ENCODE measurements at regions not wholly inside any gene's neighbourhood (a gene's known extent, or its start where the extent isn't known, plus 50 kb on each side); places are given as distances from the start of the nearest gene placed in this dataset.

GRCh38 chr2:153197402-153198386, 280.9 kb downstream of the RPRM start:
- Histone ChIP-seq H3K27ac (ENCODE audit: low read depth in 2 of 2, low read length in 1 of 2) (no peak overlapping the region), H3K9ac (no peak overlapping the region), H3K9me2 (no peaks in the 10 kb centered on the region), H3K27me3 (ENCODE audit: insufficient read depth) (no peaks in the 10 kb centered on the region), H3K36me3 (replicated peaks in 1 of 2; ENCODE audit: control insufficient read depth in 1 of 2, insufficient read depth in 2 of 2, low read length in 1 of 2) (no peaks in the 10 kb centered on the region), H3K4me2 (no peak overlapping the region), H3K4me3 (ENCODE audit: low read depth in 2 of 2, low read length in 1 of 2) (no peak overlapping the region), H3K79me2 (ENCODE audit: insufficient read depth) (no peaks in the 10 kb centered on the region), H3K9me3 (no peaks in the 10 kb centered on the region; the same call in 1 of the 2 replicates), H3K4me1 (ENCODE audit: control insufficient read depth in 1 of 2, insufficient read depth in 2 of 2, low read depth in 1 of 2, low read length in 1 of 2) (no peaks in the 10 kb centered on the region), H3F3A (replicated peaks; ENCODE audit: insufficient read depth) (no peaks in the 10 kb centered on the region), H4K20me1 (ENCODE audit: insufficient read depth) (no peaks in the 10 kb centered on the region), H2AFZ (ENCODE audit: low read depth) (no peak overlapping the region)
- no peak for DNase-seq
- CTCF ChIA-PET = interaction anchor here (0.6 kb wide), 1 partner anchor 26 kb away, joined by 3 read pairs; no protein-coding TSS in a partner anchor
- no peak for TF ChIP-seq TCF12 (IDR thresholded peaks at IDR 0.05)
- no peak for TF ChIP-seq FOSL2 (IDR thresholded peaks at IDR 0.05; ENCODE audit: borderline replicate concordance, low read depth)
- no peak for TF ChIP-seq USF2 (IDR thresholded peaks at IDR 0.05; ENCODE audit: borderline replicate concordance, low read depth, low read length)
- no peak for TF ChIP-seq ELF1 (IDR thresholded peaks at IDR 0.05)
- TF ChIP-seq, protein P1, sequence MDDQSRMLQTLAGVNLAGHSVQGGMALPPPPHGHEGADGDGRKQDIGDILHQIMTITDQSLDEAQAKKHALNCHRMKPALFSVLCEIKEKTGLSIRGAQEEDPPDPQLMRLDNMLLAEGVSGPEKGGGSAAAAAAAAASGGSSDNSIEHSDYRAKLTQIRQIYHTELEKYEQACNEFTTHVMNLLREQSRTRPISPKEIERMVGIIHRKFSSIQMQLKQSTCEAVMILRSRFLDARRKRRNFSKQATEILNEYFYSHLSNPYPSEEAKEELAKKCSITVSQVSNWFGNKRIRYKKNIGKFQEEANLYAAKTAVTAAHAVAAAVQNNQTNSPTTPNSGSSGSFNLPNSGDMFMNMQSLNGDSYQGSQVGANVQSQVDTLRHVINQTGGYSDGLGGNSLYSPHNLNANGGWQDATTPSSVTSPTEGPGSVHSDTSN (IDR thresholded peaks at IDR 0.05) = no peak
- TF ChIP-seq YY1 (IDR thresholded peaks at IDR 0.05; ENCODE audit: low read depth) = no peak
- no peak for TF ChIP-seq RFX5 (IDR thresholded peaks at IDR 0.05; ENCODE audit: low read length)
- TF ChIP-seq TEAD4 (IDR thresholded peaks at IDR 0.05; ENCODE audit: borderline replicate concordance, insufficient read depth) = no peak
- TF ChIP-seq POLR2AphosphoS5 (IDR thresholded peaks at IDR 0.05; ENCODE audit: low read depth, low read length) = no peak
- TF ChIP-seq MAX (IDR thresholded peaks at IDR 0.05; ENCODE audit: low read depth) = no peak
- TF ChIP-seq CTCF (IDR thresholded peaks at IDR 0.05) = no peak
- TF ChIP-seq RAD21 (IDR thresholded peaks at IDR 0.05; ENCODE audit: low read length) = no peak
- no peak for TF ChIP-seq FOXJ3 (CRISPR knock-in tag; IDR thresholded peaks at IDR 0.05)
- POLR2A ChIA-PET = no interaction called here
- 17% methylated on average over 7 of the region's 11 CpGs for WGBS (ENCODE audit: low lambda C conversion rate)
